K562 (cell line): ENCODE measurements at regions not wholly inside any gene's neighbourhood (a gene's known extent, or its start where the extent isn't known, plus 50 kb on each side); places are given as distances from the start of the nearest gene placed in this dataset.

ENCODE experiments used
- ATAC-seq: fragments of 200-7000 bp; cut with Tn5 transposase; 3 replicates; pipeline ENCODE4 v1.9.1; 2020; ENCODE audit warnings: moderate library complexity
- BruUV-seq: library from RNA; stranded (reverse); fragments of 400-500 nt; replicated peaks from 2 replicates; lab custom pipeline; 2021; lab: Mats Ljungman, UMichigan
- CTCF ChIA-PET: fragments of 300-600 bp; formaldehyde crosslinking; extraction: SDS; loops from one replicate; lab custom pipeline; 2021; ENCODE audit warnings: low intra/inter-chr PET ratio; lab: Yijun Ruan, JAX
- POLR2A ChIA-PET: fragments of 300-600, 350-650 bp; sonication (Branson Sonifier 250); formaldehyde crosslinking; extraction: SDS; loops from one replicate; lab custom pipeline; 2021; ENCODE audit warnings: antibody characterized with exemption, inconsistent platforms; lab: Yijun Ruan, JAX
- DNase-seq, 4 experiments: peaks; one replicate each; pipeline versions ENCODE4 v3.0.0 to v3.0.0-alpha.2; 2011 to 2018; ENCODE audit warnings: low spot score in 3 of 4, mixed read lengths in 3 of 4; ENCODE audit errors: extremely low read depth in 1 of 4
- FAIRE-seq: peaks from 2 replicates; lab custom pipeline; 2011; peaks lifted over from hg19 to GRCh38; lab: Jason Lieb, UNC
- H2AFZ ChIP-seq: 2 replicates; pipeline ENCODE4 v1.6.0; 2011; ENCODE audit warnings: low read depth, low read length, control low read depth, inconsistent platforms
- H3K27ac ChIP-seq: fragments of 200-600 bp; 3 replicates; pipeline ENCODE4 v1.8.0; 2011; ENCODE audit warnings: low read depth, mild to moderate bottlenecking, control low read depth, inconsistent platforms, low read length, moderate library complexity, mixed read lengths; ENCODE audit errors: extremely low read depth
- H3K27me3 ChIP-seq, 2 experiments: fragments of 300-600 bp in 1 of 2; 2 replicates in 1 of 2; 3 replicates in 1 of 2; pipeline versions ENCODE4 v1.6.0 to v1.8.0; 2011; ENCODE audit warnings: inconsistent platforms in 2 of 2, low read length in 2 of 2, mild to moderate bottlenecking in 1 of 2, mixed read lengths in 1 of 2, moderate library complexity in 1 of 2; ENCODE audit not compliant: control insufficient read depth in 2 of 2, insufficient read depth in 2 of 2
- H3K36me3 ChIP-seq: fragments of 300-600 bp; 3 replicates; pipeline ENCODE4 v1.8.0; 2011; ENCODE audit warnings: mild to moderate bottlenecking, low read length, inconsistent platforms; ENCODE audit not compliant: control insufficient read depth, insufficient read depth
- H3K4me1 ChIP-seq, 2 experiments: fragments of 200-600 bp in 1 of 2; replicated peaks in 1 of 2; 2 replicates in 1 of 2; 3 replicates in 1 of 2; pipeline versions ENCODE4 v1.5.1 to v1.8.0; 2011; ENCODE audit warnings: inconsistent platforms in 2 of 2, low read length in 2 of 2, mild to moderate bottlenecking in 1 of 2, mixed read lengths in 1 of 2, moderate library complexity in 1 of 2; ENCODE audit not compliant: control insufficient read depth in 2 of 2, insufficient read depth in 2 of 2
- H3K4me2 ChIP-seq: 2 replicates; pipeline ENCODE4 v1.6.1; 2011; ENCODE audit warnings: low read length, control low read depth, inconsistent platforms, mixed read lengths; ENCODE audit not compliant: insufficient read depth
- H3K4me3 ChIP-seq: fragments of 200-600 bp; sonication (generic), shearing (Covaris generic); 2 replicates; pipeline ENCODE4 v1.5.1; 2016; ENCODE audit warnings: control low read depth, inconsistent platforms
- H3K79me2 ChIP-seq: fragments of 200-600 bp; 3 replicates; pipeline ENCODE4 v1.8.0; 2011; ENCODE audit warnings: low read length, inconsistent platforms; ENCODE audit not compliant: control insufficient read depth, insufficient read depth
- H3K9ac ChIP-seq, 2 experiments: 2 replicates each; pipeline versions ENCODE4 v1.6.0 to v1.6.1; 2011; ENCODE audit warnings: low read depth in 2 of 2, low read length in 2 of 2, control low read depth in 1 of 2, inconsistent platforms in 1 of 2, mild to moderate bottlenecking in 1 of 2, mixed read lengths in 1 of 2; ENCODE audit not compliant: insufficient read depth in 1 of 2
- H3K9me1 ChIP-seq: one replicate; pipeline ENCODE4 v1.6.0; 2011; ENCODE audit warnings: inconsistent platforms, mild to moderate bottlenecking, low read length, moderate library complexity; ENCODE audit not compliant: control insufficient read depth, insufficient read depth
- H3K9me3 ChIP-seq: replicated peaks from 2 replicates; pipeline ENCODE4 v1.5.1; 2011; ENCODE audit warnings: low read depth, low read length, inconsistent platforms; ENCODE audit not compliant: control insufficient read depth, insufficient read depth
- H4K20me1 ChIP-seq: replicated peaks from 2 replicates; pipeline ENCODE4 v1.6.1; 2011; ENCODE audit warnings: low read length, inconsistent platforms, mixed read lengths; ENCODE audit not compliant: control insufficient read depth, insufficient read depth
- ARID2 ChIP-seq: fragments of 450-650 bp; IDR thresholded peaks from 2 replicates; pipeline ENCODE4 v1.6.1; 2017; ENCODE audit warnings: antibody characterized with exemption, mild to moderate bottlenecking
- FOXP1 ChIP-seq: sonication (generic); formaldehyde crosslinking; IDR thresholded peaks from 2 replicates; pipeline ENCODE4 v1.8.0; 2022; ENCODE audit warnings: mild to moderate bottlenecking, missing genetic modification reagents
- ZNF707 ChIP-seq: fragments of 250-450 bp; sonication (Bioruptor Pico); conservative IDR thresholded peaks from 2 replicates; pipeline ENCODE4 v1.8.0; 2022; ENCODE audit warnings: inconsistent platforms, mild to moderate bottlenecking, moderate library complexity
- in situ Hi-C: fragments of 300-500 bp; cut with MboI; formaldehyde crosslinking; loops from 4 replicates; pipeline ENCODE4 v1.15.0; 2018; ENCODE audit warnings: inconsistent platforms, mixed read lengths
- intact Hi-C: fragments of 100-400 bp; cut with micrococcal nuclease; formaldehyde crosslinking; loops from 2 replicates; pipeline ENCODE4 v1.14.2; 2022
- TF ChIP-seq, protein P1 (sequence below), 2 experiments: fragments of 450-650 bp in 1 of 2; IDR thresholded peaks; 2 replicates each; pipeline ENCODE4 v1.6.1; 2011 to 2017; ENCODE audit warnings: low read depth in 2 of 2, antibody characterized with exemption in 1 of 2, borderline replicate concordance in 1 of 2, low read length in 1 of 2, mild to moderate bottlenecking in 1 of 2, mixed read lengths in 1 of 2; ENCODE audit not compliant: control insufficient read depth in 1 of 2
- TF ChIP-seq, protein P2 (sequence below): sonication (generic); formaldehyde crosslinking; IDR thresholded peaks from 2 replicates; pipeline ENCODE4 v1.8.0; 2022; ENCODE audit warnings: mild to moderate bottlenecking, low read depth, missing genetic modification reagents
- TF ChIP-seq, protein P3 (sequence below): IDR thresholded peaks from 3 replicates; pipeline ENCODE4 v1.6.1; 2011; ENCODE audit warnings: borderline replicate concordance, mild to moderate bottlenecking, moderate library complexity; ENCODE audit not compliant: insufficient read length; ENCODE audit errors: extremely low read depth
- TF ChIP-seq, protein P4 (sequence below), 3 experiments: fragments of 200-800 bp in 1 of 3; fragments of 250-450 bp in 1 of 3; fragments of 450-650 bp in 1 of 3; sonication (Bioruptor Pico) in 1 of 3; sonication (Bioruptor generic) in 1 of 3; formaldehyde crosslinking in 1 of 3; IDR thresholded peaks; 2 replicates each; pipeline versions ENCODE4 v1.6.1 to v1.8.0; 2016 to 2022; ENCODE audit warnings: mild to moderate bottlenecking in 2 of 3, missing genetic modification characterization in 2 of 3, missing compliant biosample characterization in 1 of 3, moderate library complexity in 1 of 3
- TF ChIP-seq, protein P5 (sequence below): sonication (generic); formaldehyde crosslinking; IDR thresholded peaks from 2 replicates; pipeline ENCODE4 v1.8.1; 2023; ENCODE audit warnings: mild to moderate bottlenecking, missing genetic modification reagents

DNA sequence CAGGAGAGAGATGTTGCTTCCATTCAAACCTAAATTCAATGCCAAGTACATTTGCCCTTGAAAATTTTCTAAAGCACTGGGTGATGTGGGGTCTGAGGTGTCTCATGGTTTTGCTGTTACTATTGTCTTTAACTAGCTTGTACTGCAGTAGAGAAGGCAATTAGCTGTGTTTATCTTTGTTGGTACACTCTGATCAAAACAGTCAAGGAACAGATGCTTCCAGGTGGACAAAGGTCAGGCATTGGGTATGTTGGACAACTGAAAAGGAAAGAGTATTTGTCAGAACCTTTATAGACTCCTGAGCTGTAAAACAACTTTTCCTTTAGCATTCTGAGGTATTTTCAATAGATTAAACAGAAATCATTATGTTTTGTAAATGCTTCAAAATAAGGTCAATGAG lies 2228.7 kb upstream of the WWC1 start:
- Histone ChIP-seq H3K79me2 (no peaks in the 10 kb centered on the region), H3K4me3 (no peak overlapping the region), H3K9me3 (peaks cover 2% of the 10 kb centered on the region; the same call in 1 of the 2 replicates), H3K9ac (no peak overlapping the region), H3K27me3 (no peaks in the 10 kb centered on the region), H2AFZ (no peak overlapping the region), H3K4me1 (no peaks in the 10 kb centered on the region), H3K4me2 (no peak overlapping the region), H4K20me1 (no peaks in the 10 kb centered on the region), H3K36me3 (no peaks in the 10 kb centered on the region), H3K27ac (no peak overlapping the region), H3K9me1 (no peaks in the 10 kb centered on the region)
- POLR2A ChIA-PET: no interaction called here
- TF ChIP-seq, protein P1, sequence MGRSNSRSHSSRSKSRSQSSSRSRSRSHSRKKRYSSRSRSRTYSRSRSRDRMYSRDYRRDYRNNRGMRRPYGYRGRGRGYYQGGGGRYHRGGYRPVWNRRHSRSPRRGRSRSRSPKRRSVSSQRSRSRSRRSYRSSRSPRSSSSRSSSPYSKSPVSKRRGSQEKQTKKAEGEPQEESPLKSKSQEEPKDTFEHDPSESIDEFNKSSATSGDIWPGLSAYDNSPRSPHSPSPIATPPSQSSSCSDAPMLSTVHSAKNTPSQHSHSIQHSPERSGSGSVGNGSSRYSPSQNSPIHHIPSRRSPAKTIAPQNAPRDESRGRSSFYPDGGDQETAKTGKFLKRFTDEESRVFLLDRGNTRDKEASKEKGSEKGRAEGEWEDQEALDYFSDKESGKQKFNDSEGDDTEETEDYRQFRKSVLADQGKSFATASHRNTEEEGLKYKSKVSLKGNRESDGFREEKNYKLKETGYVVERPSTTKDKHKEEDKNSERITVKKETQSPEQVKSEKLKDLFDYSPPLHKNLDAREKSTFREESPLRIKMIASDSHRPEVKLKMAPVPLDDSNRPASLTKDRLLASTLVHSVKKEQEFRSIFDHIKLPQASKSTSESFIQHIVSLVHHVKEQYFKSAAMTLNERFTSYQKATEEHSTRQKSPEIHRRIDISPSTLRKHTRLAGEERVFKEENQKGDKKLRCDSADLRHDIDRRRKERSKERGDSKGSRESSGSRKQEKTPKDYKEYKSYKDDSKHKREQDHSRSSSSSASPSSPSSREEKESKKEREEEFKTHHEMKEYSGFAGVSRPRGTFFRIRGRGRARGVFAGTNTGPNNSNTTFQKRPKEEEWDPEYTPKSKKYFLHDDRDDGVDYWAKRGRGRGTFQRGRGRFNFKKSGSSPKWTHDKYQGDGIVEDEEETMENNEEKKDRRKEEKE (IDR thresholded peaks at IDR 0.05; ENCODE audit: borderline replicate concordance in 1 of 2, control insufficient read depth in 1 of 2, low read depth in 2 of 2, low read length in 1 of 2): no peak
- TF ChIP-seq, protein P2, sequence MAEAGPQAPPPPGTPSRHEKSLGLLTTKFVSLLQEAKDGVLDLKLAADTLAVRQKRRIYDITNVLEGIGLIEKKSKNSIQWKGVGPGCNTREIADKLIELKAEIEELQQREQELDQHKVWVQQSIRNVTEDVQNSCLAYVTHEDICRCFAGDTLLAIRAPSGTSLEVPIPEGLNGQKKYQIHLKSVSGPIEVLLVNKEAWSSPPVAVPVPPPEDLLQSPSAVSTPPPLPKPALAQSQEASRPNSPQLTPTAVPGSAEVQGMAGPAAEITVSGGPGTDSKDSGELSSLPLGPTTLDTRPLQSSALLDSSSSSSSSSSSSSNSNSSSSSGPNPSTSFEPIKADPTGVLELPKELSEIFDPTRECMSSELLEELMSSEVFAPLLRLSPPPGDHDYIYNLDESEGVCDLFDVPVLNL (CRISPR knock-in tag): no peak
- TF ChIP-seq, protein P3, sequence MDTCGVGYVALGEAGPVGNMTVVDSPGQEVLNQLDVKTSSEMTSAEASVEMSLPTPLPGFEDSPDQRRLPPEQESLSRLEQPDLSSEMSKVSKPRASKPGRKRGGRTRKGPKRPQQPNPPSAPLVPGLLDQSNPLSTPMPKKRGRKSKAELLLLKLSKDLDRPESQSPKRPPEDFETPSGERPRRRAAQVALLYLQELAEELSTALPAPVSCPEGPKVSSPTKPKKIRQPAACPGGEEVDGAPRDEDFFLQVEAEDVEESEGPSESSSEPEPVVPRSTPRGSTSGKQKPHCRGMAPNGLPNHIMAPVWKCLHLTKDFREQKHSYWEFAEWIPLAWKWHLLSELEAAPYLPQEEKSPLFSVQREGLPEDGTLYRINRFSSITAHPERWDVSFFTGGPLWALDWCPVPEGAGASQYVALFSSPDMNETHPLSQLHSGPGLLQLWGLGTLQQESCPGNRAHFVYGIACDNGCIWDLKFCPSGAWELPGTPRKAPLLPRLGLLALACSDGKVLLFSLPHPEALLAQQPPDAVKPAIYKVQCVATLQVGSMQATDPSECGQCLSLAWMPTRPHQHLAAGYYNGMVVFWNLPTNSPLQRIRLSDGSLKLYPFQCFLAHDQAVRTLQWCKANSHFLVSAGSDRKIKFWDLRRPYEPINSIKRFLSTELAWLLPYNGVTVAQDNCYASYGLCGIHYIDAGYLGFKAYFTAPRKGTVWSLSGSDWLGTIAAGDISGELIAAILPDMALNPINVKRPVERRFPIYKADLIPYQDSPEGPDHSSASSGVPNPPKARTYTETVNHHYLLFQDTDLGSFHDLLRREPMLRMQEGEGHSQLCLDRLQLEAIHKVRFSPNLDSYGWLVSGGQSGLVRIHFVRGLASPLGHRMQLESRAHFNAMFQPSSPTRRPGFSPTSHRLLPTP: no peak
- TF ChIP-seq, protein P4, sequence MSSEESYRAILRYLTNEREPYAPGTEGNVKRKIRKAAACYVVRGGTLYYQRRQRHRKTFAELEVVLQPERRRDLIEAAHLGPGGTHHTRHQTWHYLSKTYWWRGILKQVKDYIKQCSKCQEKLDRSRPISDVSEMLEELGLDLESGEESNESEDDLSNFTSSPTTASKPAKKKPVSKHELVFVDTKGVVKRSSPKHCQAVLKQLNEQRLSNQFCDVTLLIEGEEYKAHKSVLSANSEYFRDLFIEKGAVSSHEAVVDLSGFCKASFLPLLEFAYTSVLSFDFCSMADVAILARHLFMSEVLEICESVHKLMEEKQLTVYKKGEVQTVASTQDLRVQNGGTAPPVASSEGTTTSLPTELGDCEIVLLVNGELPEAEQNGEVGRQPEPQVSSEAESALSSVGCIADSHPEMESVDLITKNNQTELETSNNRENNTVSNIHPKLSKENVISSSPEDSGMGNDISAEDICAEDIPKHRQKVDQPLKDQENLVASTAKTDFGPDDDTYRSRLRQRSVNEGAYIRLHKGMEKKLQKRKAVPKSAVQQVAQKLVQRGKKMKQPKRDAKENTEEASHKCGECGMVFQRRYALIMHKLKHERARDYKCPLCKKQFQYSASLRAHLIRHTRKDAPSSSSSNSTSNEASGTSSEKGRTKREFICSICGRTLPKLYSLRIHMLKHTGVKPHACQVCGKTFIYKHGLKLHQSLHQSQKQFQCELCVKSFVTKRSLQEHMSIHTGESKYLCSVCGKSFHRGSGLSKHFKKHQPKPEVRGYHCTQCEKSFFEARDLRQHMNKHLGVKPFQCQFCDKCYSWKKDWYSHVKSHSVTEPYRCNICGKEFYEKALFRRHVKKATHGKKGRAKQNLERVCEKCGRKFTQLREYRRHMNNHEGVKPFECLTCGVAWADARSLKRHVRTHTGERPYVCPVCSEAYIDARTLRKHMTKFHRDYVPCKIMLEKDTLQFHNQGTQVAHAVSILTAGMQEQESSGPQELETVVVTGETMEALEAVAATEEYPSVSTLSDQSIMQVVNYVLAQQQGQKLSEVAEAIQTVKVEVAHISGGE (CRISPR knock-in tag; IDR thresholded peaks at IDR 0.05): no peak
- TF ChIP-seq FOXP1 (CRISPR knock-in tag) (no peak), ZNF707 (CRISPR knock-in tag) (no peak), ARID2 (no peak)
- TF ChIP-seq, protein P5, sequence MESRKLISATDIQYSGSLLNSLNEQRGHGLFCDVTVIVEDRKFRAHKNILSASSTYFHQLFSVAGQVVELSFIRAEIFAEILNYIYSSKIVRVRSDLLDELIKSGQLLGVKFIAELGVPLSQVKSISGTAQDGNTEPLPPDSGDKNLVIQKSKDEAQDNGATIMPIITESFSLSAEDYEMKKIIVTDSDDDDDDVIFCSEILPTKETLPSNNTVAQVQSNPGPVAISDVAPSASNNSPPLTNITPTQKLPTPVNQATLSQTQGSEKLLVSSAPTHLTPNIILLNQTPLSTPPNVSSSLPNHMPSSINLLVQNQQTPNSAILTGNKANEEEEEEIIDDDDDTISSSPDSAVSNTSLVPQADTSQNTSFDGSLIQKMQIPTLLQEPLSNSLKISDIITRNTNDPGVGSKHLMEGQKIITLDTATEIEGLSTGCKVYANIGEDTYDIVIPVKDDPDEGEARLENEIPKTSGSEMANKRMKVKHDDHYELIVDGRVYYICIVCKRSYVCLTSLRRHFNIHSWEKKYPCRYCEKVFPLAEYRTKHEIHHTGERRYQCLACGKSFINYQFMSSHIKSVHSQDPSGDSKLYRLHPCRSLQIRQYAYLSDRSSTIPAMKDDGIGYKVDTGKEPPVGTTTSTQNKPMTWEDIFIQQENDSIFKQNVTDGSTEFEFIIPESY (CRISPR knock-in tag): no peak
- no peak for ATAC-seq
- intact Hi-C loops (no loop called here), in situ Hi-C loops (no loop called here)
- no peak for DNase-seq
- FAIRE-seq: no peak
- no TSS peak for BruUV-seq
- CTCF ChIA-PET: no interaction called here
